Liver (tissue), 3 donors: ENCODE measurements at regions not wholly inside any gene's neighbourhood (a gene's known extent, or its start where the extent isn't known, plus 50 kb on each side); places are given as distances from the start of the nearest gene placed in this dataset.

ENCODE experiments used
- FOXA1 ChIP-seq: IDR thresholded peaks from 2 replicates; pipeline ENCODE4 v1.6.1; 2016; ENCODE audit warnings: antibody characterized with exemption
- GABPA ChIP-seq, 2 donors: IDR thresholded peaks in 1 of 2; conservative IDR thresholded peaks in 1 of 2; 2 replicates each; pipeline ENCODE4 v1.6.1; 2016; ENCODE audit warnings: antibody characterized with exemption in 2 of 2, mild to moderate bottlenecking in 1 of 2, moderate library complexity in 1 of 2
- JUND ChIP-seq, 2 donors: IDR thresholded peaks; 2 replicates each; pipeline ENCODE4 v1.6.1; 2016; ENCODE audit warnings: antibody characterized with exemption in 2 of 2
- TF ChIP-seq, protein P1 (sequence below): fragments of 150-350 bp; IDR thresholded peaks from 2 replicates; pipeline ENCODE4 v1.5.1; 2017; ENCODE audit warnings: improper control_type of control experiment, low read depth, low read length; ENCODE audit not compliant: missing input control
- TF ChIP-seq, protein P2 (sequence below): IDR thresholded peaks from 2 replicates; pipeline ENCODE4 v1.6.1; 2016; ENCODE audit warnings: antibody characterized with exemption
- TF ChIP-seq, protein P3 (sequence below): IDR thresholded peaks from 2 replicates; pipeline ENCODE4 v1.6.1; 2016; ENCODE audit warnings: antibody characterized with exemption, mild to moderate bottlenecking
- donor health status: healthy.
- donor health status: healthy.

DNA sequence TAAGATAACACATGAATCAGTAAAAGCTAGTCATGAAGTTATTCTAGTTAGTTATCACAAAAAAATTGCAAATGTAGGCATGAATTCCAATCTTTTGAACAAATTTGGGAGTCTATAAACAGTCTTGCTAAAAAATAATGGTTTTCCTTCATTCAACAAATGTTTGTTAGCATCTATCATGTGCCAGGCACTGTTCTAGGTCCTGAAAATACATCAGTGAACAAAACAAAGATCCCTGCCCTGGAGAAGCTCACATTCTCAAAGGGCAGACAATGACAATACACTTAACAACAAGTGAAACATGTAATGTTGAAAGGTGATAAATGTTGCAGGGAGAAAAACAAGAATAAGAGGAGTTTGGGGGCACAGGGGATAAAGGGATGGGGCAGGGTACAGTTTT is 86.9 kb downstream of the OTX2 start:
- TF ChIP-seq, protein P1, sequence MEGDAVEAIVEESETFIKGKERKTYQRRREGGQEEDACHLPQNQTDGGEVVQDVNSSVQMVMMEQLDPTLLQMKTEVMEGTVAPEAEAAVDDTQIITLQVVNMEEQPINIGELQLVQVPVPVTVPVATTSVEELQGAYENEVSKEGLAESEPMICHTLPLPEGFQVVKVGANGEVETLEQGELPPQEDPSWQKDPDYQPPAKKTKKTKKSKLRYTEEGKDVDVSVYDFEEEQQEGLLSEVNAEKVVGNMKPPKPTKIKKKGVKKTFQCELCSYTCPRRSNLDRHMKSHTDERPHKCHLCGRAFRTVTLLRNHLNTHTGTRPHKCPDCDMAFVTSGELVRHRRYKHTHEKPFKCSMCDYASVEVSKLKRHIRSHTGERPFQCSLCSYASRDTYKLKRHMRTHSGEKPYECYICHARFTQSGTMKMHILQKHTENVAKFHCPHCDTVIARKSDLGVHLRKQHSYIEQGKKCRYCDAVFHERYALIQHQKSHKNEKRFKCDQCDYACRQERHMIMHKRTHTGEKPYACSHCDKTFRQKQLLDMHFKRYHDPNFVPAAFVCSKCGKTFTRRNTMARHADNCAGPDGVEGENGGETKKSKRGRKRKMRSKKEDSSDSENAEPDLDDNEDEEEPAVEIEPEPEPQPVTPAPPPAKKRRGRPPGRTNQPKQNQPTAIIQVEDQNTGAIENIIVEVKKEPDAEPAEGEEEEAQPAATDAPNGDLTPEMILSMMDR: no peak
- TF ChIP-seq FOXA1: no peak
- TF ChIP-seq, protein P2, sequence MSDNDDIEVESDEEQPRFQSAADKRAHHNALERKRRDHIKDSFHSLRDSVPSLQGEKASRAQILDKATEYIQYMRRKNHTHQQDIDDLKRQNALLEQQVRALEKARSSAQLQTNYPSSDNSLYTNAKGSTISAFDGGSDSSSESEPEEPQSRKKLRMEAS: no peak
- no peak for TF ChIP-seq GABPA (IDR thresholded peaks at IDR 0.05 in 1 of 2, conservative IDR thresholded peaks at IDR 0.05 in 1 of 2)
- TF ChIP-seq, protein P3, sequence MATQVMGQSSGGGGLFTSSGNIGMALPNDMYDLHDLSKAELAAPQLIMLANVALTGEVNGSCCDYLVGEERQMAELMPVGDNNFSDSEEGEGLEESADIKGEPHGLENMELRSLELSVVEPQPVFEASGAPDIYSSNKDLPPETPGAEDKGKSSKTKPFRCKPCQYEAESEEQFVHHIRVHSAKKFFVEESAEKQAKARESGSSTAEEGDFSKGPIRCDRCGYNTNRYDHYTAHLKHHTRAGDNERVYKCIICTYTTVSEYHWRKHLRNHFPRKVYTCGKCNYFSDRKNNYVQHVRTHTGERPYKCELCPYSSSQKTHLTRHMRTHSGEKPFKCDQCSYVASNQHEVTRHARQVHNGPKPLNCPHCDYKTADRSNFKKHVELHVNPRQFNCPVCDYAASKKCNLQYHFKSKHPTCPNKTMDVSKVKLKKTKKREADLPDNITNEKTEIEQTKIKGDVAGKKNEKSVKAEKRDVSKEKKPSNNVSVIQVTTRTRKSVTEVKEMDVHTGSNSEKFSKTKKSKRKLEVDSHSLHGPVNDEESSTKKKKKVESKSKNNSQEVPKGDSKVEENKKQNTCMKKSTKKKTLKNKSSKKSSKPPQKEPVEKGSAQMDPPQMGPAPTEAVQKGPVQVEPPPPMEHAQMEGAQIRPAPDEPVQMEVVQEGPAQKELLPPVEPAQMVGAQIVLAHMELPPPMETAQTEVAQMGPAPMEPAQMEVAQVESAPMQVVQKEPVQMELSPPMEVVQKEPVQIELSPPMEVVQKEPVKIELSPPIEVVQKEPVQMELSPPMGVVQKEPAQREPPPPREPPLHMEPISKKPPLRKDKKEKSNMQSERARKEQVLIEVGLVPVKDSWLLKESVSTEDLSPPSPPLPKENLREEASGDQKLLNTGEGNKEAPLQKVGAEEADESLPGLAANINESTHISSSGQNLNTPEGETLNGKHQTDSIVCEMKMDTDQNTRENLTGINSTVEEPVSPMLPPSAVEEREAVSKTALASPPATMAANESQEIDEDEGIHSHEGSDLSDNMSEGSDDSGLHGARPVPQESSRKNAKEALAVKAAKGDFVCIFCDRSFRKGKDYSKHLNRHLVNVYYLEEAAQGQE: no peak
- TF ChIP-seq JUND (IDR thresholded peaks at IDR 0.05): no peak
